Suprapubic skin (tissue), 4 donors: ENCODE measurements at regions not wholly inside any gene's neighbourhood (a gene's known extent, or its start where the extent isn't known, plus 50 kb on each side); places are given as distances from the start of the nearest gene placed in this dataset.

Experiments used
- DNase-seq, 2 donors: peaks; one replicate each; pipeline ENCODE4 v3.0.0-alpha.2; 2019; ENCODE audit warnings: low spot score in 2 of 2
- H3K27ac ChIP-seq: fragments of 200-600 bp; sonication (generic); one replicate; pipeline ENCODE4 v1.5.1; 2019
- H3K27me3 ChIP-seq: fragments of 200-600 bp; sonication (generic); one replicate; pipeline ENCODE4 v1.5.1; 2019
- H3K36me3 ChIP-seq: fragments of 200-600 bp; sonication (generic); one replicate; pipeline ENCODE4 v1.5.1; 2019
- H3K4me1 ChIP-seq: fragments of 200-600 bp; sonication (generic); one replicate; pipeline ENCODE4 v1.5.1; 2019
- H3K4me3 ChIP-seq: fragments of 200-600 bp; sonication (generic); one replicate; pipeline ENCODE4 v1.5.1; 2019; ENCODE audit warnings: mild to moderate bottlenecking
- H3K9me3 ChIP-seq: fragments of 200-600 bp; sonication (generic); one replicate; pipeline ENCODE4 v1.5.1; 2019
- EP300 ChIP-seq: sonication (generic); formaldehyde crosslinking; IDR thresholded peaks from one replicate; pipeline ENCODE4 v1.6.1; 2017; ENCODE audit warnings: antibody characterized with exemption
- POLR2A ChIP-seq, 2 donors: fragments of 450-650 bp; IDR thresholded peaks; one replicate each; pipeline ENCODE4 v1.6.1; 2017; ENCODE audit warnings: antibody characterized with exemption in 2 of 2, mild to moderate bottlenecking in 2 of 2, moderate library complexity in 2 of 2
- POLR2AphosphoS5 ChIP-seq, 3 donors: sonication (generic); formaldehyde crosslinking; IDR thresholded peaks; one replicate each; pipeline ENCODE4 v1.6.1; 2017; ENCODE audit warnings: antibody characterized with exemption in 3 of 3
- WGBS: methylation state at CpG from one replicate; pipeline ENCODE4 v1.1.5; 2018; 5-methylcytosine and 5-hydroxymethylcytosine counted together
- TF ChIP-seq, protein P1 (sequence below), 2 donors: fragments of 200-600 bp in 1 of 2; fragments of 450-650 bp in 1 of 2; sonication (generic) in 1 of 2; IDR thresholded peaks; one replicate each; pipeline ENCODE4 v1.5.1; 2016 to 2019; ENCODE audit warnings: antibody characterized with exemption in 2 of 2, mild to moderate bottlenecking in 1 of 2, moderate library complexity in 1 of 2

DNA sequence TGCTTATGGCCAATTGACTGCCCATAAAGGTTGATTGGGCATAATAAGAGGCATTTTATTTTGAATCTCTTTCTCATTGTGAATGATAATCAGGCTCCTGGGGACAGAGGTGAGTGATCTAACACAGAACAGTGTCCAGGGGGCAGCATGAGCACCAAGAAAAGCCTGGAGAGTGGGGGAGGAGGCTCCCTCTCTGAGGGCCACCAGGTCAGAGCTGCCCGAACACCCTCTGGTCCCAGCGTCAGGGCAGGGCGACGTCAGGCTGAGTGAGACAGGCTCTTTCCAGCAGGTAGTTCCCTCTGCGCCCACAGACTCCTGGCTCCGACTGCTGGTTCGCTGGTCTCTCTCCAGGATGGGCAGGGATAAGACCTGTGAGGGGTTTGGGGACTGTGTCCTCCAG is 250.2 kb upstream of the C1orf174 start:
- no peak for TF ChIP-seq POLR2AphosphoS5 (IDR thresholded peaks at IDR 0.05)
- TF ChIP-seq EP300: no peak
- no peak for TF ChIP-seq POLR2A (IDR thresholded peaks at IDR 0.05)
- TF ChIP-seq, protein P1, sequence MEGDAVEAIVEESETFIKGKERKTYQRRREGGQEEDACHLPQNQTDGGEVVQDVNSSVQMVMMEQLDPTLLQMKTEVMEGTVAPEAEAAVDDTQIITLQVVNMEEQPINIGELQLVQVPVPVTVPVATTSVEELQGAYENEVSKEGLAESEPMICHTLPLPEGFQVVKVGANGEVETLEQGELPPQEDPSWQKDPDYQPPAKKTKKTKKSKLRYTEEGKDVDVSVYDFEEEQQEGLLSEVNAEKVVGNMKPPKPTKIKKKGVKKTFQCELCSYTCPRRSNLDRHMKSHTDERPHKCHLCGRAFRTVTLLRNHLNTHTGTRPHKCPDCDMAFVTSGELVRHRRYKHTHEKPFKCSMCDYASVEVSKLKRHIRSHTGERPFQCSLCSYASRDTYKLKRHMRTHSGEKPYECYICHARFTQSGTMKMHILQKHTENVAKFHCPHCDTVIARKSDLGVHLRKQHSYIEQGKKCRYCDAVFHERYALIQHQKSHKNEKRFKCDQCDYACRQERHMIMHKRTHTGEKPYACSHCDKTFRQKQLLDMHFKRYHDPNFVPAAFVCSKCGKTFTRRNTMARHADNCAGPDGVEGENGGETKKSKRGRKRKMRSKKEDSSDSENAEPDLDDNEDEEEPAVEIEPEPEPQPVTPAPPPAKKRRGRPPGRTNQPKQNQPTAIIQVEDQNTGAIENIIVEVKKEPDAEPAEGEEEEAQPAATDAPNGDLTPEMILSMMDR (IDR thresholded peaks at IDR 0.05): no peak
- DNase-seq: no peak
- 72% methylated on average over 7 of the region's 7 CpGs for WGBS
- Histone ChIP-seq H3K4me1 (no peaks in the 10 kb centered on the region), H3K27me3 (peaks cover 4% of the 10 kb centered on the region), H3K36me3 (no peaks in the 10 kb centered on the region), H3K9me3 (no peaks in the 10 kb centered on the region), H3K4me3 (no peak overlapping the region), H3K27ac (no peak overlapping the region)

- 44% methylated on average over 3 of the region's 11 CpGs for WGBS
- no peak overlapping the region for H3K27ac ChIP-seq
- H3K36me3 ChIP-seq: no peaks in the 10 kb centered on the region
- TF ChIP-seq POLR2AphosphoS5 (IDR thresholded peaks at IDR 0.05) (no peak), EP300 (no peak), POLR2A (IDR thresholded peaks at IDR 0.05) (no peak)
- TF ChIP-seq, protein P1 (IDR thresholded peaks at IDR 0.05): no peak
- peaks cover 4% of the 10 kb centered on the region for H3K27me3 ChIP-seq
- DNase-seq: no peak
- no peaks in the 10 kb centered on the region for H3K9me3 ChIP-seq
- H3K4me3 ChIP-seq: no peak overlapping the region
- no peaks in the 10 kb centered on the region for H3K4me1 ChIP-seq
Measured at GRCh38 chr1:4152266-4152665, 252.2 kb upstream of the C1orf174 start.

DNA sequence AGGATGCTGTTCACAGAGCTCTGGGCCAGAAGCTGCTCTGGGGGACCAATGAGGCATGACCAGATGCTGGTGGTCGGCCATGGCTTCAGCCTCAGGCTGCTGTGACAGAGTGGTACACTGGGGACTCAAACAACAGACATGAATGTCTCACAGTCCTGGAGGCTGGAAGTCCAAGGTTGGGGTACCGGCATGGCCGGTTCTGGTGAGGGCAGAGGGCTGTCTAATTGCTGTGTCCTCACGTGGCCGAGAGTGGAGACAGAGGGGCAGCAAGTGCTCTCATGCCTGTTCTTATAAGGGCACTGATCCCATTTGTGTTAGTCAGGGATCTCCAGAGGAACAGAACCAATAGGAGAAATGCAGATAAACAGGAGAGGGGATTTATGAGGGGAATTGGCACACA is 253.5 kb upstream of the C1orf174 start:
- H3K4me3 ChIP-seq: no peak overlapping the region
- H3K36me3 ChIP-seq: no peaks in the 10 kb centered on the region
- DNase-seq: no peak
- no peaks in the 10 kb centered on the region for H3K4me1 ChIP-seq
- TF ChIP-seq, protein P1 (IDR thresholded peaks at IDR 0.05): no peak
- TF ChIP-seq EP300 (no peak), POLR2AphosphoS5 (IDR thresholded peaks at IDR 0.05) (no peak), POLR2A (IDR thresholded peaks at IDR 0.05) (no peak)
- H3K27ac ChIP-seq: no peak overlapping the region
- WGBS: 92% methylated on average over 5 of the region's 5 CpGs
- no peaks in the 10 kb centered on the region for H3K9me3 ChIP-seq
- H3K27me3 ChIP-seq: peaks cover 9% of the 10 kb centered on the region

- peaks cover 28% of the 10 kb centered on the region for H3K27me3 ChIP-seq
- DNase-seq: no peak
- H3K36me3 ChIP-seq: no peaks in the 10 kb centered on the region
- TF ChIP-seq EP300 (no peak), POLR2A (IDR thresholded peaks at IDR 0.05) (no peak), POLR2AphosphoS5 (IDR thresholded peaks at IDR 0.05) (no peak)
- TF ChIP-seq, protein P1 (IDR thresholded peaks at IDR 0.05): no peak
- H3K4me1 ChIP-seq: no peaks in the 10 kb centered on the region
- no peak overlapping the region for H3K27ac ChIP-seq
- WGBS: 66% methylated on average over 5 of the region's 14 CpGs
- no peaks in the 10 kb centered on the region for H3K9me3 ChIP-seq
- no peak overlapping the region for H3K4me3 ChIP-seq
Measured at GRCh38 chr1:4156241-4156973, 256.3 kb upstream of the C1orf174 start.

DNA sequence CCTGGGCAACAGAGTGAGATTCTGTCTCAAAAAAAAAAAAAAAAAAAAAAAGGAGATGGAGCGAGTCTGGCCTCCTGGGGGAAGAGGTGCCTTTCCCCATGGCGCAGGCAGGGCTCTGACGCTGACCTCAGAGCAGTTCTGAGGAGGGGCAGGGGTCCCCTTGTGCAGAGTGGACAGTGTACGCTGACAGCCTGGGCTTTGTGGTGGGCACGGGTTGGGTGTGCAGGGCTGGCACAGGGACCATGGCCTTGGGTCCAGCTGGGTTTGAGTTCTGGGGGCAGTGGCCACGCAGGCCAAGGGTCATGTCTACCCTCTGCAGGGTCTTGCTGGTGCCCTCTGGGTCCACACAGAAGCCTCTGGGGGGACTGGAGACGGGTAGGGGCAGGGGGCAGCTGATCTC is 260.1 kb upstream of the C1orf174 start:
- Histone ChIP-seq H3K27me3 (peaks cover 49% of the 10 kb centered on the region), H3K27ac (no peak overlapping the region), H3K36me3 (no peaks in the 10 kb centered on the region), H3K9me3 (no peaks in the 10 kb centered on the region), H3K4me1 (no peaks in the 10 kb centered on the region), H3K4me3 (no peak overlapping the region)
- no peak for TF ChIP-seq EP300
- no peak for TF ChIP-seq POLR2A (IDR thresholded peaks at IDR 0.05)
- no peak for TF ChIP-seq POLR2AphosphoS5 (IDR thresholded peaks at IDR 0.05)
- TF ChIP-seq, protein P1 (IDR thresholded peaks at IDR 0.05): no peak
- no peak for DNase-seq
- WGBS: 87% methylated on average over 5 of the region's 7 CpGs
